GM23338 (cell line): ENCODE measurements at regions not wholly inside any gene's neighbourhood (a gene's known extent, or its start where the extent isn't known, plus 50 kb on each side); places are given as distances from the start of the nearest gene placed in this dataset.

ENCODE experiments used
- ATAC-seq: fragments of 200-7000 bp; cut with Tn5 transposase; 3 replicates; pipeline ENCODE4 v1.9.1; 2020
- DNase-seq: peaks from one replicate; pipeline ENCODE4 v3.0.0-alpha.2; 2015; ENCODE audit warnings: low spot score
- H2AFZ ChIP-seq: fragments of 200-600 bp; sonication (generic); 2 replicates; pipeline ENCODE4 v1.8.0; 2016; ENCODE audit warnings: antibody characterized with exemption, mild to moderate bottlenecking, moderate library complexity
- H3F3A ChIP-seq: fragments of 200-600 bp; sonication (generic); replicated peaks from 2 replicates; pipeline ENCODE4 v1.8.0; 2017; ENCODE audit warnings: antibody characterized with exemption, mixed run types, low read depth
- H3K27ac ChIP-seq: fragments of 200-600 bp; sonication (generic); 2 replicates; pipeline ENCODE4 v1.6.1; 2016; ENCODE audit warnings: low read depth
- H3K27me3 ChIP-seq: fragments of 200-600 bp; sonication (generic); 2 replicates; pipeline ENCODE4 v1.8.0; 2016; ENCODE audit warnings: mild to moderate bottlenecking, mixed run types, moderate library complexity; ENCODE audit not compliant: insufficient read depth
- H3K36me3 ChIP-seq: fragments of 200-600 bp; sonication (generic); 2 replicates; pipeline ENCODE4 v1.8.0; 2016; ENCODE audit warnings: mild to moderate bottlenecking; ENCODE audit not compliant: insufficient read depth
- H3K4me1 ChIP-seq: fragments of 200-600 bp; sonication (generic); 2 replicates; pipeline ENCODE4 v1.8.0; 2016; ENCODE audit warnings: mild to moderate bottlenecking, moderate library complexity; ENCODE audit not compliant: insufficient read depth
- H3K4me2 ChIP-seq: fragments of 200-600 bp; sonication (generic); 2 replicates; pipeline ENCODE4 v1.7.1; 2017; ENCODE audit warnings: mixed run types
- H3K4me3 ChIP-seq: fragments of 200-600 bp; sonication (generic); 2 replicates; pipeline ENCODE4 v1.6.1; 2016; ENCODE audit warnings: mixed run types
- H3K79me2 ChIP-seq: fragments of 200-600 bp; sonication (generic); replicated peaks from 2 replicates; pipeline ENCODE4 v1.8.0; 2017; ENCODE audit warnings: mild to moderate bottlenecking; ENCODE audit not compliant: insufficient read depth
- H3K9me2 ChIP-seq: fragments of 200-600 bp; sonication (generic); 2 replicates; pipeline ENCODE4 v1.8.0; 2017; ENCODE audit not compliant: insufficient read depth
- H4K20me1 ChIP-seq: fragments of 200-600 bp; sonication (generic); replicated peaks from 2 replicates; pipeline ENCODE4 v1.8.0; 2017; ENCODE audit warnings: mild to moderate bottlenecking; ENCODE audit not compliant: insufficient read depth
- H3K27ac Mint-ChIP-seq: 2 replicates; pipeline ENCODE4 v1.8.0; 2020; ENCODE audit warnings: inconsistent platforms, mild to moderate bottlenecking, moderate library complexity, mixed read lengths
- H3K27me3 Mint-ChIP-seq: 3 replicates; pipeline ENCODE4 v1.8.0; 2022; ENCODE audit warnings: low read depth, mild to moderate bottlenecking, moderate library complexity, mixed read lengths, inconsistent platforms; ENCODE audit not compliant: insufficient read depth, poor library complexity
- H3K36me3 Mint-ChIP-seq: 3 replicates; pipeline ENCODE4 v1.8.0; 2021; ENCODE audit warnings: low read depth, mild to moderate bottlenecking, inconsistent platforms, moderate library complexity, mixed read lengths
- H3K4me1 Mint-ChIP-seq: 3 replicates; pipeline ENCODE4 v1.8.0; 2020; ENCODE audit warnings: mild to moderate bottlenecking, inconsistent platforms, mixed read lengths
- H3K4me3 Mint-ChIP-seq: 3 replicates; pipeline ENCODE4 v1.8.0; 2021; ENCODE audit warnings: moderate library complexity, mild to moderate bottlenecking, inconsistent platforms, mixed read lengths
- H3K9me3 Mint-ChIP-seq: 3 replicates; pipeline ENCODE4 v1.8.0; 2020; ENCODE audit warnings: moderate library complexity, mild to moderate bottlenecking, inconsistent platforms, mixed read lengths
- CREB1 ChIP-seq: fragments of 250-450 bp; sonication (Bioruptor Pico); IDR thresholded peaks from 2 replicates; pipeline ENCODE4 v1.5.0; 2020; ENCODE audit warnings: low read depth, mild to moderate bottlenecking, moderate library complexity
- CTCF ChIP-seq, 2 experiments: fragments of 200-600 bp in 1 of 2; sonication (generic) in 1 of 2; conservative IDR thresholded peaks; 2 replicates each; pipeline versions ENCODE4 v1.5.1 to v1.6.1; 2016 to 2017; ENCODE audit warnings: antibody characterized with exemption in 2 of 2, low read depth in 2 of 2, mild to moderate bottlenecking in 2 of 2, moderate library complexity in 1 of 2
- ETS1 ChIP-seq: IDR thresholded peaks from 2 replicates; pipeline ENCODE4 v1.6.1; 2016; ENCODE audit warnings: antibody characterized with exemption
- EZH2 ChIP-seq: fragments of 200-600 bp; sonication (generic); IDR thresholded peaks from one replicate; pipeline ENCODE4 v1.8.0; 2017; ENCODE audit warnings: antibody characterized with exemption, mild to moderate bottlenecking, low read depth; ENCODE audit not compliant: unreplicated experiment
- EZH2phosphoT487 ChIP-seq: fragments of 200-600 bp; sonication (generic); IDR thresholded peaks from one replicate; pipeline ENCODE4 v1.8.1; 2018; ENCODE audit warnings: antibody characterized with exemption; ENCODE audit not compliant: unreplicated experiment
- JUNB ChIP-seq: IDR thresholded peaks from one replicate; pipeline ENCODE4 v1.6.1; 2016; ENCODE audit warnings: antibody characterized with exemption; ENCODE audit not compliant: unreplicated experiment
- NANOG ChIP-seq: IDR thresholded peaks from 2 replicates; pipeline ENCODE4 v1.6.1; 2016; ENCODE audit warnings: antibody characterized with exemption, borderline replicate concordance
- POLR2AphosphoS5 ChIP-seq: IDR thresholded peaks from 2 replicates; pipeline ENCODE4 v1.6.1; 2016; ENCODE audit warnings: antibody characterized with exemption, low read depth
- REST ChIP-seq: IDR thresholded peaks from one replicate; pipeline ENCODE4 v1.6.1; 2018; ENCODE audit warnings: antibody characterized with exemption; ENCODE audit not compliant: unreplicated experiment
- STAT1 ChIP-seq: IDR thresholded peaks from one replicate; pipeline ENCODE4 v1.6.1; 2016; ENCODE audit warnings: antibody characterized with exemption; ENCODE audit not compliant: unreplicated experiment
- ZNF114 ChIP-seq: fragments of 250-450 bp; sonication (Bioruptor Pico); IDR thresholded peaks from 2 replicates; pipeline ENCODE4 v1.5.0; 2020; ENCODE audit warnings: mild to moderate bottlenecking, moderate library complexity
- ZNF331 ChIP-seq: fragments of 250-450 bp; sonication (Bioruptor Pico); IDR thresholded peaks from 2 replicates; pipeline ENCODE4 v1.5.0; 2020; ENCODE audit warnings: low read depth, mild to moderate bottlenecking, moderate library complexity
- ZNF462 ChIP-seq: fragments of 250-450 bp; sonication (Bioruptor Pico); IDR thresholded peaks from 2 replicates; pipeline ENCODE4 v1.5.0; 2020; ENCODE audit warnings: mild to moderate bottlenecking, moderate library complexity

GRCh38 chr17:12365805-12366204 lies 299.9 kb upstream of the MYOCD start:
- peaks cover 2% of the 10 kb centered on the region for H3K27me3 Mint-ChIP-seq
- Histone ChIP-seq H3K4me1 (no peaks in the 10 kb centered on the region), H3K79me2 (no peaks in the 10 kb centered on the region), H4K20me1 (no peaks in the 10 kb centered on the region), H3K36me3 (no peaks in the 10 kb centered on the region), H3K4me3 (no peak overlapping the region), H3K4me2 (no peak overlapping the region), H3F3A (no peaks in the 10 kb centered on the region), H3K9me2 (no peaks in the 10 kb centered on the region), H2AFZ (no peak overlapping the region), H3K27ac (no peak overlapping the region), H3K27me3 (no peaks in the 10 kb centered on the region)
- peaks cover 4% of the 10 kb centered on the region for H3K4me1 Mint-ChIP-seq
- DNase-seq (no peak), ATAC-seq (no peak)
- H3K4me3 Mint-ChIP-seq = no peak overlapping the region
- no peak for TF ChIP-seq NANOG
- TF ChIP-seq JUNB = no peak
- no peak for TF ChIP-seq ETS1
- TF ChIP-seq EZH2phosphoT487 = no peak
- TF ChIP-seq ZNF331 (CRISPR knock-in tag) = no peak
- TF ChIP-seq CTCF (conservative IDR thresholded peaks at IDR 0.05; ENCODE audit: low read depth in 2 of 2) = no peak
- TF ChIP-seq EZH2 = no peak
- TF ChIP-seq CREB1 (CRISPR knock-in tag) = no peak
- TF ChIP-seq STAT1 = no peak
- no peak for TF ChIP-seq REST
- no peak for TF ChIP-seq ZNF114 (CRISPR knock-in tag)
- no peak for TF ChIP-seq ZNF462 (CRISPR knock-in tag)
- TF ChIP-seq POLR2AphosphoS5 = no peak
- no peak overlapping the region for H3K27ac Mint-ChIP-seq
- peaks cover 4% of the 10 kb centered on the region for H3K36me3 Mint-ChIP-seq
- peaks cover 15% of the 10 kb centered on the region for H3K9me3 Mint-ChIP-seq
